Left forelimb (tissue), 1 donor: ENCODE measurements at regions not wholly inside any gene's neighbourhood (a gene's known extent, or its start where the extent isn't known, plus 50 kb on each side); places are given as distances from the start of the nearest gene placed in this dataset.

ENCODE experiments used
- DNase-seq: peaks from one replicate; pipeline ENCODE4 v3.0.0-alpha.2; 2018; ENCODE audit warnings: low spot score

DNA sequence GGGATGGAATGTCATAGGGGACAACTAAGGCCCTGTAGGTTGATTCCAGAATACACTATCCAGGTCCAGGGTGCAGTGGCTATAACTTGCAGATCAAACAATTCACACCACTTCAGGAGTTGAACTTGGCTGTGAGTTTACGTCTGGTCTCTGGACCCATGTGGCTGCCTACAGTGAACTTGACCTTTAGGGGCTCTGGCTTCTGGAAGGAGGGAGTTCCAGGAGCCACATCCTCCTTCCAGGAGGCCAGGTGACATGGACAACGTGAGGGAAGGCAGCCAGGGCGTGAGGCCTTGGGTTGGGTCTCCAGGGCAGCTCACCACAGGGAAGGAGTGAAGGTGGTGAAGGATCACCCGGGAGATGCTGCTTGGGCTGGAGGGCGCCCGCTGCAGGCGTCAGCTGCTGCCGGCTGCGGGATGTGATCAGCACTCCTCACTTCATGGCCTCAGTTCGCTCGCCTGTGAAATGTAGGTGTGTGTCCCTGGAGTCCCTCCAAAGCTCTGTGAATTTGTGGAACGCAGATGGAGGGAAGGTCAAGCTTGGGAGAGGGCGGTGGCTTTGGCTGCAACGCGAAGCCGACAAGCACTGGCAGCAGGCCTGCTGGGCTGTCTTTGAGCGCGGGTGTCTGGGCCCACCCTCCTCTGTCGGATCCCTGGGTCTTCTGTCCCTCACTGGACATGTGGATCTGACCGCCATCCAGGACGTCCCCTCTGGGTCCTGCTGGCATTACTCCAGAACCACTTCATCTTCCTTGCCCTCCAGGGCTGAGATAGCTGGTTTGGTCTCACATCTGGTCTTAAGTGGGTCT lies 146.5 kb downstream of the GLI2 start:
- no peak for DNase-seq

DNA sequence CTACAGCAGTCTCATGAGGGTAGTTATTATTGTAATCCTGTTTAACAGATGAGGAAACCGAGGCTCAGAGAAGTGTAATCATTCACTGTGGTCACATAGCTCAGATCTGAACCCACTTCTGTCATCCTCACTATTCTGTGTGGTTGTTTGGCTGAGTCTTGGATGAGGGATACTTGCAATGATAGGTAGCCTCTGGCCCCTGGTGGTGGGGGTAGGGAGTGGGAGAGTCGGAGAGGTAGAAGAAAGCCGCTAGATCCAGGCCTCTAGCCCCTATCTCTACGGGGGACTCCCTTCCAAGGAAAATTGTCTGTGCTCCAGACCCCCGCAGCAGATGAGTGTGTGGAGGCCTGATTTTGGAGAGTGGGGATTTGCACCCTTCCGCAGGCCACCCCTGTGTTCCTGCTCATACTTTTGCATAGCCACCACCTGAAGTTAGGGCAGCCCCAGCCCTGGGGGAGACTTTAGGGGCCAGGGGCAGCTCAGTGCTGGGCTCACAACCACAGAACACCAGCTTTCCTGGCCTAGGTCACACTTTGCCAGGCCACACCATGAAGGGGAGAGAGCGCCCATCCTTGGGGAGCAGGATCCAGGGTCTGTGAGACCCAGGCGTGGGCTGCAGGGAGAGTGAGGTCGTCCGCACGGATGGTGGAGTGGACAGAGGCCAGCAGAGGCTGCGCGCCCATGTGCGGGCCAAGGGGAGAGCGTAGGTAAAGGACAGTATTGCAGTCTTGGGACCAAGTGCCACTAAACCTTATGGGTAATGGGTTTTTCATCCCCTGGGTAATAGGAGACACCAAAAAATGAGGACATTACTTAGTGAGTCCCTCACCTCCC lies 148.2 kb downstream of the GLI2 start:
- no peak for DNase-seq

- no peak for DNase-seq
Measured at GRCh38 chr2:120884472-120885290, 149.0 kb downstream of the GLI2 start.

- DNase-seq, result no peak
Measured at GRCh38 chr2:120885321-120885720, 149.7 kb downstream of the GLI2 start.

GRCh38 chr2:120885749-120886148 lies 150.1 kb downstream of the GLI2 start:
- no peak for DNase-seq

GRCh38 chr2:120886534-120887319 lies 151.1 kb downstream of the GLI2 start:
- DNase-seq, result no peak

DNA sequence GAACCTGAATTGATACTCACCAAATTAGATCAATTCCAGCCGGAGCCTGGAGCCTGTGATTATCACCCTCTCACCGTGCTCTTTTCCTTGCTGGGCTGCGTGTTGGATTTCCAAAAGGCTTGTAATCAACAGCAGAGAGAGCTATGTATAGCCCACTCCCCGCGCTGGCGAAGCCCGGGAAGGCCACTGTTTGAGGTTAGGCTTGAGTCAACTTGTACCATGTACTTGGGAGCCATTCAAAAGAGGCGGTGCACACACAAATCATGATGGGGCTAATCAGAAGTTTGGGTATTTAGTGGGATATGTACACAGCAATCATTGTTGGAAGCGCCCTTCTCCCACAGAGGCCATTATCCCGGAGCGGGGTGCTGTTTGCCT lies 151.6 kb downstream of the GLI2 start:
- no peak for DNase-seq

GRCh38 chr2:120887741-120888231 lies 152.1 kb downstream of the GLI2 start:
- DNase-seq, result no peak

- DNase-seq, result no peak
Measured at GRCh38 chr2:120888851-120889250, 153.2 kb downstream of the GLI2 start.

- no peak for DNase-seq
Measured at GRCh38 chr2:120889936-120890335, 154.3 kb downstream of the GLI2 start.

GRCh38 chr2:120890566-120891360 lies 155.1 kb downstream of the GLI2 start:
- no peak for DNase-seq

- no peak for DNase-seq
Measured at GRCh38 chr2:120892271-120892966, 156.8 kb downstream of the GLI2 start.

GRCh38 chr2:120892967-120893667 lies 157.4 kb downstream of the GLI2 start:
- DNase-seq, result no peak

DNA sequence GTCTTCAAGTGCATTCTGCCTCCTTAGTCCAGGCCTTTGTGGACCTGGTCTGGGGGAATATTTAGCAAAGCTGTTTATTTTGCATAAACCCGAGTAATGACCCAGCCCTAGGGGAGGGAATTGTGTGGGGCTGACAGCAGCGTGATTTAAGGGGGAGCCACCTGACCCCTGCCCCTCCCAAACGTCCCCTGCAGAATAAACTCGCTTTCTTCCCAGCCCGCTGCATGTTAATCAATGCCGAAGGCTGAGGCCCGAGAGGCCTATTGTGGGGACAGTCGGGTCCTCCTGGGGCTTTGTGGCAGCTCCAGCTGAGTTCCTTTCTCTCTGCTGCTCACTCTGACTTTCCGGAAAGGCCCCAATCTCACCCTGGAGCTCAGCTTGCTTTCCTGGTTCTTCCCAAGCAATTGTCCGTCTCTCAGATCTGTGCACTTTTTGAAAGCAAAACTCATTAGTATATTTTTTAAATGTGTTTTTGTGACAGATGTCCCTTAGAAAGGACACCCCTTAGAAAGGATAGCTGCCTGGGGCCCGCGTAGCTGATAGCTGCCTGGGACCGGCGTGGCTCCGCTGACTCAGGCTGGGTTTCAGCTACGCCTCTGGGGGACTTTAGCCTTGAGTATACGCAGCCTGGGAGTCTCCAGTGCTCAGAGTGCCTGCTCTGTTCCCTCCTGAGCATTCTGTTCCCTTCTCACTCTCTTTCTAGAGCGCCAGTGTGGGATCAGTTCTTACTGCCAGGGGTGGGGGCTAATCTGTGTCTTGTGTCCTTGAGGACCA lies 158.3 kb downstream of the GLI2 start:
- no peak for DNase-seq

- DNase-seq, result no peak
Measured at GRCh38 chr2:120894966-120895365, 159.3 kb downstream of the GLI2 start.

GRCh38 chr2:120896126-120896525 lies 160.5 kb downstream of the GLI2 start:
- no peak for DNase-seq

- no peak for DNase-seq
Measured at GRCh38 chr2:120896901-120897300, 161.2 kb downstream of the GLI2 start.

GRCh38 chr2:120897399-120897798 lies 161.7 kb downstream of the GLI2 start:
- DNase-seq, result no peak

- DNase-seq, result no peak
Measured at GRCh38 chr2:120898496-120898895, 162.8 kb downstream of the GLI2 start.
